Skeletal muscle satellite cell (primary cell): ENCODE measurements at regions not wholly inside any gene's neighbourhood (a gene's known extent, or its start where the extent isn't known, plus 50 kb on each side); places are given as distances from the start of the nearest gene placed in this dataset.

ENCODE experiments used
- H3K27me3 ChIP-seq: 2 replicates; pipeline ENCODE4 v1.7.0; 2013; ENCODE audit warnings: low read length; ENCODE audit not compliant: control insufficient read depth, insufficient read depth
- H3K36me3 ChIP-seq: 2 replicates; pipeline ENCODE4 v1.7.0; 2013; ENCODE audit warnings: mild to moderate bottlenecking, control low read depth, low read length; ENCODE audit not compliant: insufficient read depth
- H3K4me1 ChIP-seq: 2 replicates; pipeline ENCODE4 v1.7.0; 2013; ENCODE audit warnings: low read length; ENCODE audit not compliant: control insufficient read depth, insufficient read depth
- H3K4me2 ChIP-seq: 2 replicates; pipeline ENCODE4 v1.7.0; 2013; ENCODE audit warnings: mild to moderate bottlenecking, low read length
- H3K4me3 ChIP-seq: 2 replicates; pipeline ENCODE4 v1.7.0; 2013; ENCODE audit warnings: low read length
- H3K9ac ChIP-seq: 2 replicates; pipeline ENCODE4 v1.7.0; 2013; ENCODE audit warnings: mild to moderate bottlenecking, low read depth, low read length, moderate library complexity
- H3K9me3 ChIP-seq: replicated peaks from 2 replicates; pipeline ENCODE4 v1.7.0; 2013; ENCODE audit warnings: mild to moderate bottlenecking, control low read depth, low read length

DNA sequence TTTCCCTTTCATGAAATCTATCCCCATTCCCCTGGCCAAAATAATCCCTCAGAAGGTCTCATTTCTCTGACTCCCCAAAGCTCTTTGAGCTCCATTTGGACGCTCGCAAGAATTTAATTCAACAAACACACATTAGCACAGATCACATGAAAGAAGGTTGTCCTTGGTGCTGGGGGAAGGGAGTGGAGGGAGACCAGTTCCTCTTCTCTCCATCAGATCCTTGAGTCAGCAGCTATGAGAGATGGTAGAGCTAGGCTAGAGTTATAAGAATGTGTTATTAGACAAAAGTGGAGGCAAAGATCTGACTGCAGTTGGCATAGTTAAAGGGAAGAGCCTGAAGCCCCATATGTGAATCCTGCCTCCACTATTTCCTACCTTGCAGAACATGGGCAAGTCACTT, 184.2 kb upstream of the CDYL start:
- Histone ChIP-seq H3K36me3 (no peaks in the 10 kb centered on the region), H3K27me3 (no peaks in the 10 kb centered on the region), H3K4me2 (no peak overlapping the region), H3K9ac (no peak overlapping the region), H3K4me1 (no peaks in the 10 kb centered on the region), H3K9me3 (no peaks in the 10 kb centered on the region), H3K4me3 (no peak overlapping the region)

DNA sequence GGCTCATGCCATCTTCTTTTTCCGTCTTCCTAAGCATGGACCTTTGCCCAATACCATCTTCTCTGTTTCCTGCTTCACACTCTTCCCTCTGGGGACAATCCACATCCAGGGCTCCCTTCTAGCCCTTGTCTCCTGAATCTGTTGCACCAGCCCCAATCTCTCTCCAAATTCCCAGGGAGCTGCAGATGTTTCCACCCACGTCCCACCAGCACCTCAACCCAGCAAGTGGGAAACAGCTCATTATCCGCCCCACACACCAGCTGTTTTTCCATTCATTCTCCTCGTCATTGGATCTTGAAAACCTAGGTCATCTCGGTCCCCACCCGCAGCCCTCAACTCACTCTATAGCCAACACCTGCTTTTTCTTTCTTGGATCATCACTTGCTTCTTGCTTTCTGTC, 185.0 kb upstream of the CDYL start:
- no peaks in the 10 kb centered on the region for H3K4me1 ChIP-seq
- no peaks in the 10 kb centered on the region for H3K9me3 ChIP-seq
- H3K4me2 ChIP-seq, result no peak overlapping the region
- H3K36me3 ChIP-seq, result no peaks in the 10 kb centered on the region
- H3K4me3 ChIP-seq, result no peak overlapping the region
- no peak overlapping the region for H3K9ac ChIP-seq
- H3K27me3 ChIP-seq, result no peaks in the 10 kb centered on the region

DNA sequence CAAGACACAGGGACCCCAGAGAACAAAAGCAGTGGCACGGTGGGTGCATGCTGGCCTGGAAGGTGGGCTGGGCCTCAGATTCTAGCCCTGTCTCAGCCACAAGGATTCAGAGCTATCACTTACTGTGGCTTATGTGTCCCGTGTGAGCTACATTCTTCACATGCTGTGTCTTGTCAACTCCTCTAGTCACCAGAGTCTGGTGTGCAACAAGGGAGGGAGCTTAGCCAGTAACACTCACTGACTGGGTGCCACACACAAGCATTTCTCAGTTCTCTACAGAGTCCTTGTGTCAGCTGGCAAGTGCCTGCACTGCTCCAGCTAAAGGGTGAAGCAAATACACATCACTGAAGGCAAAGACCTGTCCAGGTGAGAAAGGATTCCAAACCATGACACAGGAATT, 186.9 kb upstream of the CDYL start:
- H3K27me3 ChIP-seq, result no peaks in the 10 kb centered on the region
- no peak overlapping the region for H3K4me2 ChIP-seq
- no peaks in the 10 kb centered on the region for H3K4me1 ChIP-seq
- no peaks in the 10 kb centered on the region for H3K36me3 ChIP-seq
- H3K9me3 ChIP-seq, result no peaks in the 10 kb centered on the region
- H3K9ac ChIP-seq, result no peak overlapping the region
- H3K4me3 ChIP-seq, result no peak overlapping the region

DNA sequence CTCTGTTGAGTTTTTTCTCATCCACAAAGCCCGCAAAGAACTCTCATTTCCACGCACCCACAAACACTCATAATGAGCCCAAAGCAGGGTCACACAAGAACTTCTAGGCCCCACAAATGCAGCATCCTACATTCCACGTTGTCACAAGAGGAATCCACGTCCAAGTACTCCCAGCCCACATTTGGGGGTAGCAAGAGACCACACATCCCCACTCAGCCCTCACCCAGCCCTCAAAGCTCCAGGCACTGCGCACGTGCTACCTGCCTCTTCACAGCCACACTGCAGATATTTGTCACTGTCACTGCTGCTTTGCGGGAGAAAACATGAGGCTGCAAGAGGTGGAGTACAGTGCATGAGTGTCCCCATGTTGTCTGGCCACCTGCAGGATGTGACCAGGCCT, 187.6 kb upstream of the CDYL start:
- Histone ChIP-seq H3K36me3 (no peaks in the 10 kb centered on the region), H3K27me3 (no peaks in the 10 kb centered on the region), H3K9me3 (no peaks in the 10 kb centered on the region), H3K9ac (no peak overlapping the region), H3K4me3 (no peak overlapping the region), H3K4me1 (peaks cover 2% of the 10 kb centered on the region), H3K4me2 (no peak overlapping the region)

DNA sequence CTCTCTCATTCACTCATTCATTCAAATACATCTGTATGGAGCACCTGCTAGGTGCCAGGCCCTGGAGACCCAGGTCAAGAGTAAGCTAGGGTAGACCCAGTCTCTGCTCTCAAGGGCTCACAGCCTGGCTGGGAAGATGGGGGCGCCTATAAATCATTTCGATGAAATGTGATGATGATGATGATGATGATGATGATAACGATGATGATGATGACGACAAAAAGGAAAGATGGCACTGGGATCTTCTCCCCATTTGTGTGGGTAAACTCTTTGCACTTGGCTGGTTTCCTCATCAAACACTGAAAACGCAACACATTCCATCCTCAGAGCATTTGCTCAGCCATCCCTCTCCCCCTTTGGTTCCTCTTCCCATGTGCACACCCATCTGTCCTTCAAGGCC, 188.0 kb upstream of the CDYL start:
- peaks cover 6% of the 10 kb centered on the region for H3K4me1 ChIP-seq
- H3K4me2 ChIP-seq, result no peak overlapping the region
- no peaks in the 10 kb centered on the region for H3K27me3 ChIP-seq
- H3K9ac ChIP-seq, result no peak overlapping the region
- H3K36me3 ChIP-seq, result no peaks in the 10 kb centered on the region
- no peaks in the 10 kb centered on the region for H3K9me3 ChIP-seq
- H3K4me3 ChIP-seq, result no peak overlapping the region

DNA sequence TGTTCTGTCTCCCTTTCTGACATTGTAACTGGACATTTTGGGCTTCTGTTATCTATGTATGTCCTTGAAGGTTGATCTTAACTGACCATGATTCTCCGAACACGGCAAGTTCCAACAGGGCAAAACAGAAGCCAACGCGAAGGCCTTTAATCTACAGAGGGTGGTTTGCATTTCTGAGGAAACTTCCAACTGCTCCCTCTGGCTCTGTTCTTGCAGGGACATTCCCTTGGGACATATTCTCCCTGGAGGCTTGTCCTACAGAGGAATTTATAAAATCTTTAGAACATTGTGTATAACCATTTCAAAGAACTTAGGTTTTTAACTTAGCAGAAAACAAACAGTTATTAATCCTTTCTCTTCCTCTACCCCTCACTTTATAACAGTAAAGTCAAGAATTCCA, 189.0 kb upstream of the CDYL start:
- Histone ChIP-seq H3K9me3 (no peaks in the 10 kb centered on the region), H3K36me3 (no peaks in the 10 kb centered on the region), H3K4me1 (peaks cover 16% of the 10 kb centered on the region)

DNA sequence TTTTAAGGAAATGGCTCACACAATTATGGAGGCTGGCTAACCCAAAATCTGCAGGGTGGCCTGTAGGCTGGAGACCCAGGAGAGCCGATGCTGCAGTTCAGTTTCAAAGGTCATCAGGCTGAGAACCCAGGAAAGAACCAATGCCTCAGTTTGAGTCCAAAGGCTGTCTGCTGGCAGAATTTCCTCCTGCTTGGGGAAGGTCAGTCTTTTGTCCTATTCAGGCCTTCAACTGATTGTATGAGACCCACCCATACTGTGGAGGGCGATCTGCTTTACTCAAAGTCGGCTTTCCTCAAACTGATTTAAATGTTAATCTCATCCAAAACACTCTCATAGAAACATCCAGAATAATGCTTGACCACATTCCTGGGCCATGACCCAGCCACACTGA, 189.7 kb upstream of the CDYL start:
- no peak overlapping the region for H3K4me2 ChIP-seq
- no peaks in the 10 kb centered on the region for H3K36me3 ChIP-seq
- no peaks in the 10 kb centered on the region for H3K9me3 ChIP-seq
- H3K4me1 ChIP-seq, result peaks cover 23% of the 10 kb centered on the region
- H3K9ac ChIP-seq, result no peak overlapping the region
- no peaks in the 10 kb centered on the region for H3K27me3 ChIP-seq
- H3K4me3 ChIP-seq, result no peak overlapping the region

More for the DNA sequence above, 189.0 kb upstream of the CDYL start:
- Histone ChIP-seq H3K4me3 (no peak overlapping the region), H3K4me2 (no peak overlapping the region), H3K9ac (no peak overlapping the region), H3K27me3 (no peaks in the 10 kb centered on the region)

DNA sequence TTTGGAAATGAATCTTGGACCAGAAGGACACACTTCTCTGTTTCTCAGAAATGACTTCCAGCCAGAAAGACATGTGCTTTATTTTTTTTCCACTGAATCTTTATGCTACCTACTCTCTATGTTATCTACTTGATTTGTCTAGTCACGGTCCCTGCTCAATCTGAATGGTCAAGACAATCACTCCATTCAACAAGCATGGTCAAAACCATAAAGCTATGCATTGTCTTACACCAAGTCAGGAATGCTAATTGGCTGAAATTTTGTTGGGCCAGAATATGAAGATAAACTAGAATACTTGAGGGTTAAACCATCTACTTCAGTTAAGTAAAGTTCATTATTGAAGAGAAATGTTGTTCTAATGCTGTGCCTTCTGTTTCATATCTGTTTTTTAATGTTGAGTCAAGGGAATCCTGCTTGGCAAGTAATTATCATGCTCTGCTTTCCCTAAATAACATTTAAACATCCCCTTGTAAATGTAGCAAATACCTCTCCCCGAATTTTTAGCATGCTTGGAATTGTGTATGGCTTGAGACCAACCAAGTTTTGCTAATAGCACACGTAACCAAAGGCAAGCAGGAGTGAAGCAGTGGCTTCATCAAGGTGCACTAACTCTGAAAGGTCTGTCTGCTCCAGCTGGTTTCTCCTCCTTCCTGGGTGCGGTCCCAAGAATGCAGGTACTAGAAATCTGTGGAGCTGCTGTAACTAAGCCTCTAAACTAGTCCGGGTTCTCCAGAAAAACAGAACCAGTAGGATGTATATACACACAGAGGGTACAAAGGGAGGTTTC, 190.3 kb upstream of the CDYL start:
- Histone ChIP-seq H3K4me2 (no peak overlapping the region), H3K9me3 (no peaks in the 10 kb centered on the region), H3K27me3 (no peaks in the 10 kb centered on the region), H3K36me3 (no peaks in the 10 kb centered on the region), H3K4me1 (peaks cover 27% of the 10 kb centered on the region), H3K9ac (no peak overlapping the region), H3K4me3 (no peak overlapping the region)

DNA sequence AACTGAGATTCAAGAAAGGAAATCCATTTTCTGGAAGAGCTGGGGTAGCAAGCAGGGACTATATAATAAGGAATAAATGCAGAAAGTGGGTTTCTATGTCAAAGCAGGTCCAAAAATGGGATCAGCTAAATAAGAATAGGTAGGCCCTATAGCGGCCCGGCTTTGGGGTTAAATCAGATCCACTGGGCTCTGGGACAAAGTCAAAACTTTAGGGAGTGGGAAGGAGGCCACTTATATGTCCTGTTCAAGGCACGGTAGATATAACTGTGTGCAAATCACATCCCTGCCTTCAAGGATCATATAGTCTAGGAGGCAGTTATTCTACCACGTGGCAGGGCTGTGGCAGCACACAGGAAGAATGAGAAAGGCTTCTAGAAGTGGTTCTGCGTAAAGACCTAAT, 191.4 kb upstream of the CDYL start:
- Histone ChIP-seq H3K36me3 (no peaks in the 10 kb centered on the region), H3K4me3 (no peak overlapping the region)

DNA sequence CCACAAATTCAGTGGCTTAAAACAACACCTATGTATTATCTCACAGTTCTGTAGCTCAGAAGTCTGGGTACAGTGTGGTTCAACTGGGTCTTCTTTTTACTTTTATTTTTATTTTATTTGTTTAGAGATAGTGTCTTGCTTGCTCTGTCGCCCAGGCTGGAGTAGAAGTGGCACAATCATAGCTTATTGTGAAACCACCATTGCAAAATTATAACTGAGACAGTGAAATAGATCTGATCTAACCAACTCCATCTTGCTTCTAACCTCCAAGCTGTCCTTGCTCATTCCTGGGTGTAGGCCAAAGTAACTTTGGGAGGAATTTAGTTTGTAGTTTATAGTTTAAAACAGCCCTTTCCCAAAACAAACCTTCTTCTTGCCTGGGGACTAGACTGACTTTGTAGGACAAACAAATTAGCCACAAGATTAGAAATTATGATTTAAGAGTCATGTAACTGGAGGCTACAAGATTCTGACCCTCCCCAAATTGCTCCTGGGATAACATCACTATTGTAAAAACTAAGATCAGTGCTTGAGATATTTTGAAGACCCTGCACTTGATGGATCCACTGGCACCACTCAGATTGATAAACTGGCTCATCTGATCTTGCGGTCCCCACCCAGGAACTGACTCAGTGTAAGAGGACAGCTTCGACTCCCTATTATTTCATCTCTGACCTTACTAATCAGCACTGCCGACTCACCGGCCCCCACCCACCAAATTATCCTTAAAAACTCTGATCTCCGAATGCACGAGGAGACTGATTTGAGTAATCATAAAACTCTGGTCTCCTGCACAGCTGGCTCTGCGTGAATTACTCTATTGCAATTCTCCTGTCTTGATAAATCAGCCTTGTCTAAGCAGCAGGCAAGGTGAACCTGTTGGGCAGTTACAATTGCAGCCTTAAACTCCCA, 193.4 kb upstream of the CDYL start:
- H3K27me3 ChIP-seq, result no peaks in the 10 kb centered on the region
- H3K4me1 ChIP-seq, result peaks cover 29% of the 10 kb centered on the region
- H3K4me2 ChIP-seq, result peak overlapping the region; percentile 52
- H3K9ac ChIP-seq, result peak overlapping the region; percentile 34
- no peaks in the 10 kb centered on the region for H3K9me3 ChIP-seq
- H3K4me3 ChIP-seq, result peak overlapping the region; percentile 8
- H3K36me3 ChIP-seq, result no peaks in the 10 kb centered on the region

More for the DNA sequence above, 191.4 kb upstream of the CDYL start:
- Histone ChIP-seq H3K9me3 (no peaks in the 10 kb centered on the region), H3K4me2 (no peak overlapping the region), H3K9ac (no peak overlapping the region), H3K27me3 (no peaks in the 10 kb centered on the region), H3K4me1 (peaks cover 27% of the 10 kb centered on the region)

DNA sequence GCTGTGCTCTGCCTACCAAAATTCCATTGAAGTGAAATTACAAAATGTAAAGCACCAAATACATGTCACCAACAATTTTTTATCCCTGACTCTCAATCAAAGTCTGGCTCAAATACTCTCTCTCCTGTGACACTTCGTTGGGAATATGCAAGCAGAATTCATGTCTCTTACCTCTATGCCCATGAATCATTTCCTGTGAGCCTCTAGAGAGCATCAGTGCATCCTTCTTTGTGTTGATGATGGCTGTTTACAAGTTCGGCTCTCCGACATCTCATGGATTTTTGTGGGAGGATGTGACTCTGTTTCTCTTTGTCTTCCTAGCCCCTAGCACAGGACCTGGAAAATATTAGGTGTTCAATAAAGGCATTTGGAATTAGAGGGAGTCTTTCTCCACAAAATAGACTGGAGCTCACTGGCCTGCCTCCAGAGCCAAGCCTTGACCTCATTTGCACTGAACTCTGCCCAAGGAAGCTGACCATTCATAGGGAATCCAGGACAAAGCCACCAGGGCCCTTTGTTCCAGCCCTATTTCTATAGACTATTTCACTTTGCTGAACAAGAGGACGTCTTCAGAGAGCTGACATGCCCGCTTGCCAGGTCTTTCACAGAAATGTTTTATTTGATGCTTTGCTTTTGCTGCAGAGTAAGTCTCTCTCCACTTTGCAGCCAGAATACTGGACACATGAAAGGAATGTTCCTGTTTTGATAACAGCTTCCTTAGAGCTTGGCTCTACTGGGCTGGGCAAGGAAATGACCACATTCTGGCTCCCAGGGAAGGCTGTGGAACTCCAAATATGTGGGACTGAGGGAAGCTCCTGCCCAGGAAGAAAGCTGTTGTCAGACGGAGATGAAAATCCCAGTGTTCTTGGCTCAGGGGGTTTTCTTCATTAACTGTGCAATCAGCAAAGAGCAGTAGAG, 194.5 kb upstream of the CDYL start:
- H3K27me3 ChIP-seq, result no peaks in the 10 kb centered on the region
- no peaks in the 10 kb centered on the region for H3K36me3 ChIP-seq
- H3K9ac ChIP-seq, result peak overlapping the region; percentile 34
- H3K4me3 ChIP-seq, result peak overlapping the region; percentile 8
- no peaks in the 10 kb centered on the region for H3K9me3 ChIP-seq
- peaks cover 32% of the 10 kb centered on the region for H3K4me1 ChIP-seq
- H3K4me2 ChIP-seq, result peak overlapping the region; percentile 52
